ENCODE measurements at regions not wholly inside any gene's neighbourhood (a gene's known extent, or its start where the extent isn't known, plus 50 kb on each side); places are given as distances from the start of the nearest gene placed in this dataset.

- DNase-seq (ENCODE audit: low spot score) = no peak
These were observed 54.9 kb downstream of the MAGEB17 start for GRCh38 chrX:16222151-16222550.

GRCh38 chrX:16223385-16223784 lies 56.1 kb downstream of the MAGEB17 start:
- DNase-seq (ENCODE audit: low spot score) = no peak

GRCh38 chrX:16239211-16239610 lies 71.9 kb downstream of the MAGEB17 start:
- DNase-seq (ENCODE audit: low spot score) = peak; percentile 16

GRCh38 chrX:16240231-16240905 lies 73.1 kb downstream of the MAGEB17 start:
- no peak for DNase-seq (ENCODE audit: low spot score)

- no peak for DNase-seq (ENCODE audit: low spot score)
These were observed 73.7 kb downstream of the MAGEB17 start for GRCh38 chrX:16240968-16241367.

- DNase-seq (ENCODE audit: low spot score) = no peak
These were observed 83.0 kb downstream of the MAGEB17 start for GRCh38 chrX:16250296-16250695.

- no peak for DNase-seq (ENCODE audit: low spot score)
These were observed 84.5 kb downstream of the MAGEB17 start for GRCh38 chrX:16251782-16252181.

- DNase-seq (ENCODE audit: low spot score) = no peak
These were observed 91.6 kb downstream of the MAGEB17 start for GRCh38 chrX:16258882-16259281.

GRCh38 chrX:16267431-16267830 lies 100.2 kb downstream of the MAGEB17 start:
- DNase-seq (ENCODE audit: low spot score) = no peak

GRCh38 chrX:16268206-16268605 lies 100.9 kb downstream of the MAGEB17 start:
- DNase-seq (ENCODE audit: low spot score) = no peak

- no peak for DNase-seq (ENCODE audit: low spot score)
These were observed 111.6 kb downstream of the MAGEB17 start for GRCh38 chrX:16278927-16279326.

GRCh38 chrX:16282209-16282608 lies 114.9 kb downstream of the MAGEB17 start:
- no peak for DNase-seq (ENCODE audit: low spot score)

GRCh38 chrX:16284842-16285241 lies 117.6 kb downstream of the MAGEB17 start:
- no peak for DNase-seq (ENCODE audit: low spot score)

GRCh38 chrX:16290997-16291396 lies 123.7 kb downstream of the MAGEB17 start:
- no peak for DNase-seq (ENCODE audit: low spot score)

- DNase-seq (ENCODE audit: low spot score) = no peak
These were observed 133.6 kb downstream of the MAGEB17 start for GRCh38 chrX:16300831-16301230.

- DNase-seq (ENCODE audit: low spot score) = no peak
These were observed 137.5 kb downstream of the MAGEB17 start for GRCh38 chrX:16304751-16305150.

- no peak for DNase-seq (ENCODE audit: low spot score)
These were observed 137.9 kb downstream of the MAGEB17 start for GRCh38 chrX:16305187-16305586.

- DNase-seq (ENCODE audit: low spot score) = no peak
These were observed 140.7 kb downstream of the MAGEB17 start for GRCh38 chrX:16307950-16308349.

GRCh38 chrX:16308773-16309172 lies 141.5 kb downstream of the MAGEB17 start:
- DNase-seq (ENCODE audit: low spot score) = no peak

- no peak for DNase-seq (ENCODE audit: low spot score)
These were observed 143.0 kb downstream of the MAGEB17 start for GRCh38 chrX:16310326-16310725.

- no peak for DNase-seq (ENCODE audit: low spot score)
These were observed 144.4 kb downstream of the MAGEB17 start for GRCh38 chrX:16311671-16312070.

- DNase-seq (ENCODE audit: low spot score) = no peak
These were observed 145.7 kb downstream of the MAGEB17 start for GRCh38 chrX:16312761-16313623.

- DNase-seq (ENCODE audit: low spot score) = no peak
These were observed 149.1 kb downstream of the MAGEB17 start for GRCh38 chrX:16316331-16316730.

Measured in hepatic stellate cell (primary cell).